Neuronal stem cell (in vitro differentiated cells): ENCODE measurements at regions not wholly inside any gene's neighbourhood (a gene's known extent, or its start where the extent isn't known, plus 50 kb on each side); places are given as distances from the start of the nearest gene placed in this dataset.

ENCODE experiments used
- DNase-seq: peaks from one replicate; pipeline ENCODE4 v3.0.0-alpha.2; 2013; ENCODE audit warnings: low spot score
- H2AFZ ChIP-seq: one replicate; pipeline ENCODE4 v1.6.1; 2013; ENCODE audit warnings: mild to moderate bottlenecking, low read length, inconsistent platforms
- H2AK5ac ChIP-seq: 2 replicates; pipeline ENCODE4 v1.6.1; 2013; ENCODE audit warnings: low read depth, mild to moderate bottlenecking, inconsistent platforms, low read length, moderate library complexity, mixed read lengths
- H2BK120ac ChIP-seq: 2 replicates; pipeline ENCODE4 v1.6.1; 2013; ENCODE audit warnings: low read depth, mild to moderate bottlenecking, inconsistent platforms, low read length, moderate library complexity, mixed read lengths
- H2BK12ac ChIP-seq: one replicate; pipeline ENCODE4 v1.6.1; 2013; ENCODE audit warnings: low read length, inconsistent platforms
- H2BK15ac ChIP-seq: 2 replicates; pipeline ENCODE4 v1.6.1; 2013; ENCODE audit warnings: mild to moderate bottlenecking, low read length, inconsistent platforms, mixed read lengths
- H2BK5ac ChIP-seq: one replicate; pipeline ENCODE4 v1.6.1; 2013; ENCODE audit warnings: inconsistent platforms, mild to moderate bottlenecking, low read length, moderate library complexity
- H3K14ac ChIP-seq: one replicate; pipeline ENCODE4 v1.6.1; 2013; ENCODE audit warnings: low read length, inconsistent platforms
- H3K18ac ChIP-seq: 2 replicates; pipeline ENCODE4 v1.6.1; 2013; ENCODE audit warnings: low read length, inconsistent platforms
- H3K23ac ChIP-seq: 2 replicates; pipeline ENCODE4 v1.6.1; 2013; ENCODE audit warnings: low read depth, mild to moderate bottlenecking, mixed read lengths, low read length, inconsistent platforms; ENCODE audit not compliant: poor library complexity
- H3K27ac ChIP-seq: replicated peaks from 3 replicates; pipeline ENCODE4 v1.5.1; 2013; ENCODE audit warnings: low read length, inconsistent platforms
- H3K27me3 ChIP-seq, 3 experiments: 2 replicates each; pipeline ENCODE4 v1.6.1; 2013; ENCODE audit warnings: low read length in 3 of 3, mild to moderate bottlenecking in 2 of 3, inconsistent platforms in 1 of 3, low read depth in 1 of 3, mixed read lengths in 1 of 3, moderate library complexity in 1 of 3; ENCODE audit not compliant: control insufficient read depth in 3 of 3, insufficient read depth in 3 of 3
- H3K36me3 ChIP-seq, 2 donors: replicated peaks in 1 of 2; 2 replicates each; pipeline ENCODE4 v1.6.1; 2013; ENCODE audit warnings: low read length in 2 of 2; ENCODE audit not compliant: control insufficient read depth in 2 of 2, insufficient read depth in 2 of 2
- H3K4ac ChIP-seq: 2 replicates; pipeline ENCODE4 v1.6.1; 2013; ENCODE audit warnings: inconsistent platforms, mild to moderate bottlenecking, low read length, moderate library complexity
- H3K4me1 ChIP-seq, 2 donors: 1 replicate in 1 of 2; 2 replicates in 1 of 2; pipeline ENCODE4 v1.6.1; 2013; ENCODE audit warnings: low read length in 2 of 2, low read depth in 1 of 2; ENCODE audit not compliant: control insufficient read depth in 2 of 2, insufficient read depth in 1 of 2
- H3K4me2 ChIP-seq: one replicate; pipeline ENCODE4 v1.6.1; 2013; ENCODE audit warnings: mild to moderate bottlenecking, low read length, inconsistent platforms; ENCODE audit not compliant: insufficient read depth, poor library complexity, severe bottlenecking
- H3K4me3 ChIP-seq, 2 donors: 2 replicates each; pipeline ENCODE4 v1.5.1; 2013; ENCODE audit warnings: low read length in 2 of 2, mild to moderate bottlenecking in 2 of 2, inconsistent platforms in 1 of 2, moderate library complexity in 1 of 2
- H3K79me1 ChIP-seq: one replicate; pipeline ENCODE4 v1.6.1; 2013; ENCODE audit warnings: low read depth, mild to moderate bottlenecking, inconsistent platforms, low read length, moderate library complexity
- H3K9ac ChIP-seq: one replicate; pipeline ENCODE4 v1.6.1; 2013; ENCODE audit warnings: mild to moderate bottlenecking, low read depth, low read length, inconsistent platforms; ENCODE audit not compliant: poor library complexity
- H3K9me3 ChIP-seq, 2 donors: replicated peaks in 1 of 2; 2 replicates each; pipeline versions ENCODE3 to v1.6.1; 2013; ENCODE audit warnings: low read length in 2 of 2, mild to moderate bottlenecking in 2 of 2, inconsistent platforms in 1 of 2, low read depth in 1 of 2, mixed read lengths in 1 of 2, moderate library complexity in 1 of 2; ENCODE audit not compliant: control insufficient read depth in 2 of 2, insufficient read depth in 1 of 2
- H4K8ac ChIP-seq: one replicate; pipeline ENCODE4 v1.6.1; 2013; ENCODE audit warnings: low read depth, mild to moderate bottlenecking, inconsistent platforms, low read length, moderate library complexity
- H4K91ac ChIP-seq: one replicate; pipeline ENCODE4 v1.6.1; 2013; ENCODE audit warnings: low read length, low read depth, mild to moderate bottlenecking, inconsistent platforms; ENCODE audit not compliant: poor library complexity
- WGBS, 2 donors: extraction: QIAGEN DNeasy Blood & Tissue Kit; methylation state at CpG; one replicate each; pipeline ENCODE4 v1.1.7; 2013; ENCODE audit warnings: missing lambda C conversion rate in 2 of 2, mixed read lengths in 1 of 2; ENCODE audit not compliant: insufficient read length in 2 of 2, insufficient replicate concordance in 1 of 2; ENCODE audit errors: extremely low coverage in 2 of 2; 5-methylcytosine and 5-hydroxymethylcytosine counted together

- Histone ChIP-seq H2BK15ac (no peak overlapping the region), H3K18ac (no peak overlapping the region), H2BK120ac (no peak overlapping the region), H3K79me1 (no peaks in the 10 kb centered on the region), H3K4me3 (no peak overlapping the region), H3K4me2 (no peak overlapping the region), H3K23ac (no peak overlapping the region), H4K91ac (no peak overlapping the region), H3K9ac (no peak overlapping the region), H3K4ac (no peak overlapping the region), H2BK5ac (no peak overlapping the region), H3K36me3 (no peaks in the 10 kb centered on the region), H3K14ac (no peak overlapping the region), H2BK12ac (no peak overlapping the region), H4K8ac (no peak overlapping the region), H3K27me3 (no peaks in the 10 kb centered on the region), H2AFZ (no peak overlapping the region), H3K4me1 (no peaks in the 10 kb centered on the region), H3K9me3 (no peaks in the 10 kb centered on the region), H3K27ac (no peak overlapping the region), H2AK5ac (no peak overlapping the region)
- DNase-seq, result no peak
- WGBS, 2 donors, result no CpG with 5 or more reads among the region's 3 CpGs
Measured at GRCh38 chr15:56528136-56528535, 63.2 kb upstream of the MNS1 start.

- H4K8ac ChIP-seq, result no peak overlapping the region
- H3K4me3 ChIP-seq, result no peak overlapping the region
- H2AK5ac ChIP-seq, result no peak overlapping the region
- no peak overlapping the region for H3K18ac ChIP-seq
- H3K36me3 ChIP-seq, result no peaks in the 10 kb centered on the region
- no peak overlapping the region for H3K4ac ChIP-seq
- H3K4me2 ChIP-seq, result no peak overlapping the region
- no peak overlapping the region for H3K9ac ChIP-seq
- H3K14ac ChIP-seq, result no peak overlapping the region
- H3K4me1 ChIP-seq, result no peaks in the 10 kb centered on the region
- no peak overlapping the region for H3K23ac ChIP-seq
- H2BK12ac ChIP-seq, result no peak overlapping the region
- no peak overlapping the region for H2AFZ ChIP-seq
- H4K91ac ChIP-seq, result no peak overlapping the region
- no peaks in the 10 kb centered on the region for H3K27me3 ChIP-seq
- H3K79me1 ChIP-seq, result no peaks in the 10 kb centered on the region
- no peak overlapping the region for H2BK5ac ChIP-seq
- no peak for DNase-seq
- peaks cover 0 to 2% of the 10 kb centered on the region in 2 donors for H3K9me3 ChIP-seq
- H2BK120ac ChIP-seq, result no peak overlapping the region
- H3K27ac ChIP-seq, result no peak overlapping the region
- H2BK15ac ChIP-seq, result no peak overlapping the region
Measured at GRCh38 chr15:56524915-56525314, 60.0 kb upstream of the MNS1 start.

- H3K9me3 ChIP-seq, result peaks cover 4 to 7% of the 10 kb centered on the region in 2 donors
- no peak overlapping the region for H2BK12ac ChIP-seq
- no peak overlapping the region for H2BK120ac ChIP-seq
- no peak overlapping the region for H4K8ac ChIP-seq
- H3K4me2 ChIP-seq, result no peak overlapping the region
- H3K18ac ChIP-seq, result no peak overlapping the region
- no peak overlapping the region for H3K23ac ChIP-seq
- no peak overlapping the region for H2AFZ ChIP-seq
- no peaks in the 10 kb centered on the region for H3K27me3 ChIP-seq
- WGBS, 2 donors, result no CpG with 5 or more reads among the region's 2 CpGs
- H3K4me1 ChIP-seq, result no peaks in the 10 kb centered on the region
- no peak overlapping the region for H3K4ac ChIP-seq
- no peak overlapping the region for H2AK5ac ChIP-seq
- H3K14ac ChIP-seq, result no peak overlapping the region
- no peaks in the 10 kb centered on the region for H3K36me3 ChIP-seq
- H4K91ac ChIP-seq, result no peak overlapping the region
- H3K79me1 ChIP-seq, result no peaks in the 10 kb centered on the region
- no peak for DNase-seq
- no peak overlapping the region for H2BK15ac ChIP-seq
- H3K9ac ChIP-seq, result no peak overlapping the region
- H3K4me3 ChIP-seq, result no peak overlapping the region
- no peak overlapping the region for H2BK5ac ChIP-seq
- no peak overlapping the region for H3K27ac ChIP-seq
Measured at GRCh38 chr15:56523521-56523920, 58.6 kb upstream of the MNS1 start.

- H3K9me3 ChIP-seq, result peaks cover 4 to 7% of the 10 kb centered on the region in 2 donors
- no peak overlapping the region for H2AFZ ChIP-seq
- H2BK15ac ChIP-seq, result no peak overlapping the region
- no peaks in the 10 kb centered on the region for H3K79me1 ChIP-seq
- no peak overlapping the region for H3K23ac ChIP-seq
- H2BK120ac ChIP-seq, result no peak overlapping the region
- H3K27ac ChIP-seq, result no peak overlapping the region
- H3K18ac ChIP-seq, result no peak overlapping the region
- H3K4me1 ChIP-seq, result no peaks in the 10 kb centered on the region
- no peaks in the 10 kb centered on the region for H3K36me3 ChIP-seq
- no peak overlapping the region for H3K9ac ChIP-seq
- H3K4me2 ChIP-seq, result no peak overlapping the region
- H4K8ac ChIP-seq, result no peak overlapping the region
- H3K4ac ChIP-seq, result no peak overlapping the region
- H3K4me3 ChIP-seq, result no peak overlapping the region
- no peak overlapping the region for H2BK5ac ChIP-seq
- H3K14ac ChIP-seq, result no peak overlapping the region
- no peaks in the 10 kb centered on the region for H3K27me3 ChIP-seq
- DNase-seq, result no peak
- H2AK5ac ChIP-seq, result no peak overlapping the region
- H4K91ac ChIP-seq, result no peak overlapping the region
- no peak overlapping the region for H2BK12ac ChIP-seq
Measured at GRCh38 chr15:56519000-56519399, 54.1 kb upstream of the MNS1 start.
